Astrocyte (in vitro differentiated cells and primary cell): ENCODE measurements at regions not wholly inside any gene's neighbourhood (a gene's known extent, or its start where the extent isn't known, plus 50 kb on each side); places are given as distances from the start of the nearest gene placed in this dataset.

Experiments
- DNase-seq: peaks from one replicate; pipeline ENCODE4 v3.0.0-alpha.2; 2010; ENCODE audit warnings: low read depth
- FAIRE-seq: peaks from 2 replicates; lab custom pipeline; 2011; peaks lifted over from hg19 to GRCh38; lab: Jason Lieb, UNC
- H2AFZ ChIP-seq: 2 replicates; pipeline ENCODE4 v1.6.0; 2012; ENCODE audit warnings: low read depth, low read length, inconsistent platforms
- H3K27ac ChIP-seq: 2 replicates; pipeline ENCODE4 v1.5.1; 2011; ENCODE audit warnings: low read depth, low read length, inconsistent platforms
- H3K27me3 ChIP-seq: 2 replicates; pipeline ENCODE4 v1.6.0; 2011; ENCODE audit warnings: low read length, inconsistent platforms; ENCODE audit not compliant: insufficient read depth
- H3K36me3 ChIP-seq: 2 replicates; pipeline ENCODE4 v1.5.1; 2011; ENCODE audit warnings: low read length, inconsistent platforms; ENCODE audit not compliant: insufficient read depth
- H3K4me1 ChIP-seq: 2 replicates; pipeline ENCODE4 v1.5.1; 2011; ENCODE audit warnings: low read length, inconsistent platforms; ENCODE audit not compliant: insufficient read depth
- H3K4me2 ChIP-seq: 2 replicates; pipeline ENCODE4 v1.6.0; 2012; ENCODE audit warnings: low read length, inconsistent platforms
- H3K4me3 ChIP-seq: 2 replicates; pipeline ENCODE4 v1.5.1; 2011; ENCODE audit warnings: low read depth, mild to moderate bottlenecking, low read length, inconsistent platforms; ENCODE audit not compliant: insufficient read depth
- H3K79me2 ChIP-seq: 2 replicates; pipeline ENCODE4 v1.6.0; 2012; ENCODE audit warnings: mild to moderate bottlenecking, low read length, inconsistent platforms; ENCODE audit not compliant: insufficient read depth
- H3K9ac ChIP-seq: 2 replicates; pipeline ENCODE4 v1.6.0; 2012; ENCODE audit warnings: mild to moderate bottlenecking, low read length, inconsistent platforms
- H3K9me3 ChIP-seq: 2 replicates; pipeline ENCODE4 v1.5.1; 2012; ENCODE audit warnings: low read depth, mild to moderate bottlenecking, low read length, inconsistent platforms; ENCODE audit not compliant: insufficient read depth
- H4K20me1 ChIP-seq: 2 replicates; pipeline ENCODE4 v1.6.0; 2012; ENCODE audit warnings: low read length, inconsistent platforms; ENCODE audit not compliant: insufficient read depth
- H3K27ac Mint-ChIP-seq: one replicate; pipeline ENCODE4 v1.8.0; 2021; ENCODE audit warnings: mild to moderate bottlenecking, mixed read lengths; ENCODE audit not compliant: unreplicated experiment
- H3K27me3 Mint-ChIP-seq: one replicate; pipeline ENCODE4 v1.8.0; 2021; ENCODE audit warnings: low read depth, mixed read lengths; ENCODE audit not compliant: unreplicated experiment
- H3K36me3 Mint-ChIP-seq: one replicate; pipeline ENCODE4 v1.8.0; 2021; ENCODE audit warnings: low read depth, mixed read lengths; ENCODE audit not compliant: unreplicated experiment
- H3K4me1 Mint-ChIP-seq: one replicate; pipeline ENCODE4 v1.8.0; 2021; ENCODE audit warnings: low read depth, mixed read lengths; ENCODE audit not compliant: unreplicated experiment
- H3K4me3 Mint-ChIP-seq: one replicate; pipeline ENCODE4 v1.8.0; 2021; ENCODE audit warnings: mild to moderate bottlenecking, moderate library complexity, mixed read lengths; ENCODE audit not compliant: unreplicated experiment
- H3K9me3 Mint-ChIP-seq: one replicate; pipeline ENCODE4 v1.8.0; 2021; ENCODE audit warnings: mild to moderate bottlenecking, mixed read lengths; ENCODE audit not compliant: unreplicated experiment
- EZH2 ChIP-seq: IDR thresholded peaks from 2 replicates; pipeline ENCODE4 v1.6.1; 2012; ENCODE audit warnings: mild to moderate bottlenecking, low read length, inconsistent platforms; ENCODE audit not compliant: insufficient read depth
- TF ChIP-seq, protein P1 (sequence below): IDR thresholded peaks from 2 replicates; pipeline ENCODE4 v1.5.1; 2011; ENCODE audit warnings: low read depth, mild to moderate bottlenecking, inconsistent platforms, low read length, moderate library complexity; ENCODE audit not compliant: insufficient read depth

DNA sequence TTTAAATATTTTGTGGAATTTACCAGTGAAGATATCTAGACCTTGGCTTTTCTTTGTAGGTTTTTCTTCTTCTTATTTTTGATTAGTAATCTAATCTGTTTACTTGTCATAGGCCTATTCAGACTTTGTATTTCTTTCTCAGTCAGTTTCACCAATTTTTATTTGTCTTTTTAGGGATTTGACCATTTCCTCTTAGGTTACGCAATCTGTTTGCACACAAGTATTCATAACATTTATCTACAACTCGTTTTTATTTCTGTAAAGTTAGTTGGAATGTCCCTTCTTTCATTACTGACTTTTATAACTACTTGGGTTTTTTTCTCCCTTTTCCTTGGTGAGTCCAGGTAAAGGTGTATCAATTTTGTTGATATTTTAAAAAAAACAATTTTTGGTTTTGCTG, 545.7 kb downstream of the AACS start:
- Histone ChIP-seq H3K27me3 (no peaks in the 10 kb centered on the region), H3K4me1 (no peaks in the 10 kb centered on the region), H3K9me3 (no peaks in the 10 kb centered on the region), H3K4me3 (no peak overlapping the region), H3K27ac (no peak overlapping the region), H2AFZ (no peak overlapping the region), H3K79me2 (no peaks in the 10 kb centered on the region), H4K20me1 (no peaks in the 10 kb centered on the region), H3K36me3 (no peaks in the 10 kb centered on the region), H3K9ac (no peak overlapping the region), H3K4me2 (no peak overlapping the region)
- H3K27me3 Mint-ChIP-seq = no peaks in the 10 kb centered on the region
- TF ChIP-seq, protein P1, sequence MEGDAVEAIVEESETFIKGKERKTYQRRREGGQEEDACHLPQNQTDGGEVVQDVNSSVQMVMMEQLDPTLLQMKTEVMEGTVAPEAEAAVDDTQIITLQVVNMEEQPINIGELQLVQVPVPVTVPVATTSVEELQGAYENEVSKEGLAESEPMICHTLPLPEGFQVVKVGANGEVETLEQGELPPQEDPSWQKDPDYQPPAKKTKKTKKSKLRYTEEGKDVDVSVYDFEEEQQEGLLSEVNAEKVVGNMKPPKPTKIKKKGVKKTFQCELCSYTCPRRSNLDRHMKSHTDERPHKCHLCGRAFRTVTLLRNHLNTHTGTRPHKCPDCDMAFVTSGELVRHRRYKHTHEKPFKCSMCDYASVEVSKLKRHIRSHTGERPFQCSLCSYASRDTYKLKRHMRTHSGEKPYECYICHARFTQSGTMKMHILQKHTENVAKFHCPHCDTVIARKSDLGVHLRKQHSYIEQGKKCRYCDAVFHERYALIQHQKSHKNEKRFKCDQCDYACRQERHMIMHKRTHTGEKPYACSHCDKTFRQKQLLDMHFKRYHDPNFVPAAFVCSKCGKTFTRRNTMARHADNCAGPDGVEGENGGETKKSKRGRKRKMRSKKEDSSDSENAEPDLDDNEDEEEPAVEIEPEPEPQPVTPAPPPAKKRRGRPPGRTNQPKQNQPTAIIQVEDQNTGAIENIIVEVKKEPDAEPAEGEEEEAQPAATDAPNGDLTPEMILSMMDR = no peak
- TF ChIP-seq EZH2 = no peak
- H3K9me3 Mint-ChIP-seq = no peaks in the 10 kb centered on the region
- no peaks in the 10 kb centered on the region for H3K4me1 Mint-ChIP-seq
- FAIRE-seq (no peak), DNase-seq (no peak)
- no peaks in the 10 kb centered on the region for H3K36me3 Mint-ChIP-seq
- H3K4me3 Mint-ChIP-seq = no peak overlapping the region
- no peak overlapping the region for H3K27ac Mint-ChIP-seq

DNA sequence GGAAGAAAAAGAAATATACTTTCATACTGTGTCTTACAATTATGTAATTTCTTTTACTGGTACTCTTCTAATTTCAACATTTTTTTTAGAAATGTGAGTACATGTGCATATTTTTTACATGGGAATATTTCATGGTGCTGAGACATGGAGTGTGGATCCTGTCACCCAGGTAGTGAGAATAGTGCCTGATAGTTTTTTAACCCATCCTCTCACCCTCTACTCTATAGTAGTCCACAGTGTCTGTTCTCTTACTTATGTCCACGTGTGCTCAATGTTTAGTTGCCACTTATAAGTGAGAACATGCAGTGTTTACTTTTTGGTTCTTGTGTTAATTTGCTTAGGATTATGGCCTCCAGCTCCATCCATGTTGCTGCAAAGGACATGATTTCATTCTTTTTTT, 548.8 kb downstream of the AACS start:
- no peaks in the 10 kb centered on the region for H3K36me3 ChIP-seq
- no peak overlapping the region for H3K27ac Mint-ChIP-seq
- no peak for FAIRE-seq
- H3K4me3 ChIP-seq = no peak overlapping the region
- no peaks in the 10 kb centered on the region for H3K9me3 Mint-ChIP-seq
- no peak for TF ChIP-seq EZH2
- TF ChIP-seq, protein P1 = no peak
- H3K79me2 ChIP-seq = no peaks in the 10 kb centered on the region
- no peaks in the 10 kb centered on the region for H3K4me1 ChIP-seq
- no peak overlapping the region for H2AFZ ChIP-seq
- H3K36me3 Mint-ChIP-seq = no peaks in the 10 kb centered on the region
- no peaks in the 10 kb centered on the region for H4K20me1 ChIP-seq
- no peak overlapping the region for H3K9ac ChIP-seq
- no peak overlapping the region for H3K4me3 Mint-ChIP-seq
- H3K4me1 Mint-ChIP-seq = no peaks in the 10 kb centered on the region
- H3K27me3 Mint-ChIP-seq = no peaks in the 10 kb centered on the region
- no peaks in the 10 kb centered on the region for H3K9me3 ChIP-seq
- H3K27ac ChIP-seq = no peak overlapping the region
- H3K27me3 ChIP-seq = no peaks in the 10 kb centered on the region
- no peak for DNase-seq
- H3K4me2 ChIP-seq = no peak overlapping the region

DNA sequence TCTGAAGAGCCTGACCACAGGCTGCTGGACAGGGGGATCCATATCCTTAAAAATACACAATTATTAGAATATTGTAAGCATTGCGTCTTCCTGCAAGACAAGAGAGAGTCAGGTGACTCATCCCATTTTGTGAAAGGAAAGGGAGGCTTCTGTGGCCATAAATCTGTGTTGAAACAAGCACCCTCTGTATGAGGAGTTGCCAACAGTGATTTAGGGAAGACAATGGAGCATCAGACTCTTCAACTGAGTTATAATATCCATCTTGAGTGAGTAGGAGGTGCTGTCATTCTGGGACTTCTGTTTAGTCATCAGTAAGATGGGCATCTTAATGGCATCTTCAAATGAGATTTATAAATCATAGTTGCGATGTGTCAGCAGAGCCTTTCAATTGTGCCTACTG, 554.5 kb downstream of the AACS start:
- H3K27me3 ChIP-seq = no peaks in the 10 kb centered on the region
- TF ChIP-seq, protein P1 = no peak
- no peak for TF ChIP-seq EZH2

More for the DNA sequence above, 554.5 kb downstream of the AACS start:
- Mint-ChIP-seq H3K4me3 (no peak overlapping the region), H3K27ac (no peak overlapping the region), H3K27me3 (no peaks in the 10 kb centered on the region), H3K4me1 (no peaks in the 10 kb centered on the region), H3K36me3 (no peaks in the 10 kb centered on the region), H3K9me3 (peaks cover 3% of the 10 kb centered on the region)
- no peak for FAIRE-seq
- no peaks in the 10 kb centered on the region for H3K36me3 ChIP-seq
- H4K20me1 ChIP-seq = no peaks in the 10 kb centered on the region
- H3K9me3 ChIP-seq = no peaks in the 10 kb centered on the region
- no peak overlapping the region for H3K27ac ChIP-seq
- DNase-seq = no peak
- H2AFZ ChIP-seq = no peak overlapping the region
- H3K4me3 ChIP-seq = no peak overlapping the region
- no peak overlapping the region for H3K9ac ChIP-seq
- H3K79me2 ChIP-seq = no peaks in the 10 kb centered on the region
- H3K4me2 ChIP-seq = no peak overlapping the region
- no peaks in the 10 kb centered on the region for H3K4me1 ChIP-seq
